ENCODE measurements at regions not wholly inside any gene's neighbourhood (a gene's known extent, or its start where the extent isn't known, plus 50 kb on each side); places are given as distances from the start of the nearest gene placed in this dataset.

DNA sequence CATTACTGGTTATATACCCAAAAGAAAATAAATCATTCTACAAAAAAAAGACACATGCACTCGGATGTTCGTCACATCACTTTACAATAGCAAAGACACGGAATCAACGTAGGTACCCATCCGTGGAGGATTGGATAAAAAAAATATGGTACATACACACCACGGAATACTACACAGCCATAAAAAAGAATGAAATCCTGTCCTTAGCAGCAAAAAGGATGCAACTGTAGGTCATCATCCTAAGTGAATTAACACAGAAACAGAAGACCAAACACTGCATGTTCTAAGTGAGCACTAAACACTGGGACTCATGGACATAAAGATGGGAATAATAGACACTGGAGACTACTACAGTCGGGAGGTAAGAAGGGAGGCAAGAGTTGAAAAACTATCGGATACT is 148.6 kb downstream of the CHD1L start:
- TF ChIP-seq SP1 (IDR thresholded peaks at IDR 0.05) (no peak), RAD21 (IDR thresholded peaks at IDR 0.05) (no peak), YY1 (IDR thresholded peaks at IDR 0.05) (no peak), GABPA (IDR thresholded peaks at IDR 0.05 in 1 of 2, conservative IDR thresholded peaks at IDR 0.05 in 1 of 2) (no peak), EGR1 (IDR thresholded peaks at IDR 0.05; ENCODE audit: low read depth in 2 of 2) (no peak), JUND (IDR thresholded peaks at IDR 0.05) (no peak)
- TF ChIP-seq, protein P1, sequence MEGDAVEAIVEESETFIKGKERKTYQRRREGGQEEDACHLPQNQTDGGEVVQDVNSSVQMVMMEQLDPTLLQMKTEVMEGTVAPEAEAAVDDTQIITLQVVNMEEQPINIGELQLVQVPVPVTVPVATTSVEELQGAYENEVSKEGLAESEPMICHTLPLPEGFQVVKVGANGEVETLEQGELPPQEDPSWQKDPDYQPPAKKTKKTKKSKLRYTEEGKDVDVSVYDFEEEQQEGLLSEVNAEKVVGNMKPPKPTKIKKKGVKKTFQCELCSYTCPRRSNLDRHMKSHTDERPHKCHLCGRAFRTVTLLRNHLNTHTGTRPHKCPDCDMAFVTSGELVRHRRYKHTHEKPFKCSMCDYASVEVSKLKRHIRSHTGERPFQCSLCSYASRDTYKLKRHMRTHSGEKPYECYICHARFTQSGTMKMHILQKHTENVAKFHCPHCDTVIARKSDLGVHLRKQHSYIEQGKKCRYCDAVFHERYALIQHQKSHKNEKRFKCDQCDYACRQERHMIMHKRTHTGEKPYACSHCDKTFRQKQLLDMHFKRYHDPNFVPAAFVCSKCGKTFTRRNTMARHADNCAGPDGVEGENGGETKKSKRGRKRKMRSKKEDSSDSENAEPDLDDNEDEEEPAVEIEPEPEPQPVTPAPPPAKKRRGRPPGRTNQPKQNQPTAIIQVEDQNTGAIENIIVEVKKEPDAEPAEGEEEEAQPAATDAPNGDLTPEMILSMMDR (IDR thresholded peaks at IDR 0.05; ENCODE audit: low read depth, low read length, missing input control) = no peak
- TF ChIP-seq, protein P2, sequence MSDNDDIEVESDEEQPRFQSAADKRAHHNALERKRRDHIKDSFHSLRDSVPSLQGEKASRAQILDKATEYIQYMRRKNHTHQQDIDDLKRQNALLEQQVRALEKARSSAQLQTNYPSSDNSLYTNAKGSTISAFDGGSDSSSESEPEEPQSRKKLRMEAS (IDR thresholded peaks at IDR 0.05) = no peak
- TF ChIP-seq, protein P3, sequence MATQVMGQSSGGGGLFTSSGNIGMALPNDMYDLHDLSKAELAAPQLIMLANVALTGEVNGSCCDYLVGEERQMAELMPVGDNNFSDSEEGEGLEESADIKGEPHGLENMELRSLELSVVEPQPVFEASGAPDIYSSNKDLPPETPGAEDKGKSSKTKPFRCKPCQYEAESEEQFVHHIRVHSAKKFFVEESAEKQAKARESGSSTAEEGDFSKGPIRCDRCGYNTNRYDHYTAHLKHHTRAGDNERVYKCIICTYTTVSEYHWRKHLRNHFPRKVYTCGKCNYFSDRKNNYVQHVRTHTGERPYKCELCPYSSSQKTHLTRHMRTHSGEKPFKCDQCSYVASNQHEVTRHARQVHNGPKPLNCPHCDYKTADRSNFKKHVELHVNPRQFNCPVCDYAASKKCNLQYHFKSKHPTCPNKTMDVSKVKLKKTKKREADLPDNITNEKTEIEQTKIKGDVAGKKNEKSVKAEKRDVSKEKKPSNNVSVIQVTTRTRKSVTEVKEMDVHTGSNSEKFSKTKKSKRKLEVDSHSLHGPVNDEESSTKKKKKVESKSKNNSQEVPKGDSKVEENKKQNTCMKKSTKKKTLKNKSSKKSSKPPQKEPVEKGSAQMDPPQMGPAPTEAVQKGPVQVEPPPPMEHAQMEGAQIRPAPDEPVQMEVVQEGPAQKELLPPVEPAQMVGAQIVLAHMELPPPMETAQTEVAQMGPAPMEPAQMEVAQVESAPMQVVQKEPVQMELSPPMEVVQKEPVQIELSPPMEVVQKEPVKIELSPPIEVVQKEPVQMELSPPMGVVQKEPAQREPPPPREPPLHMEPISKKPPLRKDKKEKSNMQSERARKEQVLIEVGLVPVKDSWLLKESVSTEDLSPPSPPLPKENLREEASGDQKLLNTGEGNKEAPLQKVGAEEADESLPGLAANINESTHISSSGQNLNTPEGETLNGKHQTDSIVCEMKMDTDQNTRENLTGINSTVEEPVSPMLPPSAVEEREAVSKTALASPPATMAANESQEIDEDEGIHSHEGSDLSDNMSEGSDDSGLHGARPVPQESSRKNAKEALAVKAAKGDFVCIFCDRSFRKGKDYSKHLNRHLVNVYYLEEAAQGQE (IDR thresholded peaks at IDR 0.05) = no peak
